NCI-H524 treated with DMSO at 0.1 percent for 48 hours (cell line): ENCODE measurements at regions not wholly inside any gene's neighbourhood (a gene's known extent, or its start where the extent isn't known, plus 50 kb on each side); places are given as distances from the start of the nearest gene placed in this dataset.
"Not testable (repeated sequence)": the region's sequence is repeated elsewhere in the genome, so short reads cannot be mapped to it uniquely, and the experiment has no call there.

ENCODE experiments used
- DNase-seq: peaks from one replicate; lab custom pipeline; 2025; lab: John Stamatoyannopoulos, UW

GRCh38 chr6:27854421-27854820 is 57.8 kb downstream of the OR2B2 start:
- DNase-seq: no peak

GRCh38 chr6:27851440-27851839 is 60.8 kb downstream of the OR2B2 start:
- DNase-seq: no peak

DNA sequence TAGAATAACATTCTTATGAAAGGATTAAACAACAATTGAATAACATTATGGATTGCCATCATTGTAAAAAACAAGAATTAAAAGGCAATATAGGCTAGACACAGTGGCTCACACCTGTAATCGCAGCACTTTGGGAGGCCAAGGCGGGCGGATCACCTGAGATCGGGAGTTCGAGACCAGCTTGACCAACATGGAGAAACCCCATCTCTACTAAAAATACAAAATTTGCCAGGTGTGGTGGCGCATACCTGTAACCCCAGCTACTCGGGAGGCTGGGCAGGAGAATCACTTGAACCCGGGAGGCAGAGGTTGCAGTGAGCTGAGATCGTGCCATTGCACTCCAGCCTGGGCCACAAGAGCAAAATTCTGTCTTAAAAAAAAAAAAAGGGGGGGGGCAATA is 63.2 kb downstream of the OR2B2 start:
- DNase-seq: not testable (repeated sequence)

- DNase-seq: no peak
Measured at GRCh38 chr6:27847706-27848105, 64.5 kb downstream of the OR2B2 start.

DNA sequence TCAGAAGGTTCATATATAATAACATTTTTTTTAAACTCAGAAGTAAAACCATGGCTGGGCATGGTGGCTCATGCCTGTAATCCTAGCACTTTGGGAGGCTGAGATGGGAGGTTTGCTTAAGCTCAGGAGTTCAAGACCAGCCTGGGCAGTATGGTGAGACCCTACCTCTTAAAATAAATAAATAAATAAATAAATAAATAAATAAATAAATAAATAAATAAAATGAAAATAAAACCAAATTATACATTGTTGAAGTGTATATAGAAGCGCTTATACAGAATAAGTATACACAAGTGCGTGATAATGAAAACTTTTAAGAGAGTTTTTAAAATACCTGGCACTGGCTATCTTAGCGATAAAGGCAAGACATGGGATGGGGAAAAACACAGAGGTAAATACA is 71.6 kb downstream of the OR2B2 start:
- DNase-seq: no peak

- no peak for DNase-seq
Measured at GRCh38 chr6:27839626-27840475, 72.3 kb downstream of the OR2B2 start.

- DNase-seq: no peak
Measured at GRCh38 chr6:27838945-27839625, 73.1 kb downstream of the OR2B2 start.

DNA sequence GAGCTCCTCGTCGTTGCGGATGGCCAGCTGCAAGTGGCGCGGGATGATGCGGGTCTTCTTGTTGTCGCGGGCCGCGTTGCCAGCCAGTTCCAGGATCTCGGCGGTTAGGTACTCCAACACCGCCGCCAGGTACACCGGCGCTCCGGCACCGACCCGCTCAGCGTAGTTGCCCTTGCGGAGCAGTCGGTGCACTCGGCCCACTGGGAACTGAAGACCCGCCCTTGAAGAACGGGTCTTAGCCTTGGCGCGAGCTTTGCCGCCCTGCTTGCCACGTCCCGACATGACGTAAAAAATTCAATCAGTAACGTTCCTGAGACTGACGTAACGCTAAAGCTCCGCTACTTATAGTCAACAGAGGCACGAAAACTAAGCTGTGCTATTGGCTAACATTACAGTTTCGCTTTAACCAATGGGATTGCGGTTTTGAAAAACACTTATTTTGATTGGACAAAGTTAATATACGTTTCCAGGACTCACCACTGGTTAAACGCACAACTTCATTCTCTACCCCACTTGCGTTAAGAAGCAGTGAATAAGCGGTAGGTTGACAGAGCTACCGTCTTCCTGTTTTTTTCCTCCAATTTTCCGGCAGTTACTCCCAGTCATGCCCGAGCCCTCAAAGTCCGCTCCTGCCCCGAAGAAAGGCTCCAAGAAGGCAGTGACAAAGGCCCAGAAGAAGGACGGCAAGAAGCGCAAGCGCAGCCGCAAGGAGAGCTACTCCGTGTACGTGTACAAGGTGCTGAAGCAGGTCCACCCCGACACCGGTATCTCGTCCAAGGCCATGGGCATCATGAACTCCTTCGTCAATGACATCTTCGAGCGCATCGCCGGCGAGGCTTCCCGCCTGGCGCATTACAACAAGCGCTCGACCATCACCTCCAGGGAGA is 73.9 kb downstream of the OR2B2 start:
- peak; percentile 70 for DNase-seq

GRCh38 chr6:27837625-27838057 is 74.6 kb downstream of the OR2B2 start:
- no peak for DNase-seq

DNA sequence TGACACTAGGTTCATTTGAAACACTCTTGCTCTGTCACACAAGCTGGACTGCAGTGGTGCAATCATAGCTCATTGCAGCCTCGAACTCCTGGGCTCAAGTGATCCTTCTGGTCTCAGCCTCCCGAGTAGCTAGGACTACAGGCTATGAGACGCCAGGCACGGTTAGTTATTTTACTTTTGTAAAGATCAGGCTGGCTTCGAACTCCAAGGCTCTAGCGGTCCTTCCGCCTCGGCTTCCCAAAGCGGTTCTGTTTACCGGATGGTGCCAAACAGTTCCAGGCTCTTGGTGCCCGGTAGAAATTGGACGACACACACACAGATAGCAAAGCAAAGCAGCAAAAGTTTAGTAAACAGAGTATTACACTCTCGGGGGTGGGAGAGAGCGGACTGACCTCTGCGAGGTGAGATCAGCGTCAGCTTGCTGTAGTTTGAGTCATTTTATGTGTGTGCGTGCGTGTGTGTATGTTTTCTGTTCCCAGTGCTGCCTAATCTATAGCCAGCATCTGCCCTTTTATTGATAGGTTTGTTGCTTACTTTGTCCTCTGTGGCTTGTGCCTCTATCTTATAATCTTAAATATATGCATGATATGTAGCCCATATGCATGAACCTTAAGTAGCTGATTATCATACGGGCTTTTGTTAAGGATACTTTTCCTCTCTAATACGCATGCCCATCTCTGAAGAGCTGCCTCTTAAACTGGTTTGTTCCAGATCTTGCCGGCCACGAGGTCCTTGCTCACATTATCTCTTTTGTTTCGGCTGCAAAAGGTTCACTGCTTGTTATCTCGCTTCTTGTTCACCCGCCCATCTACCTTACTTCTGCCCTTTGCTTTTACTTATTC is 75.2 kb downstream of the OR2B2 start:
- no peak for DNase-seq

GRCh38 chr6:27836141-27836782 is 75.9 kb downstream of the OR2B2 start:
- no peak for DNase-seq

- no peak for DNase-seq
Measured at GRCh38 chr6:27834879-27835549, 77.2 kb downstream of the OR2B2 start.

GRCh38 chr6:27834384-27834783 is 77.8 kb downstream of the OR2B2 start:
- DNase-seq: no peak

DNA sequence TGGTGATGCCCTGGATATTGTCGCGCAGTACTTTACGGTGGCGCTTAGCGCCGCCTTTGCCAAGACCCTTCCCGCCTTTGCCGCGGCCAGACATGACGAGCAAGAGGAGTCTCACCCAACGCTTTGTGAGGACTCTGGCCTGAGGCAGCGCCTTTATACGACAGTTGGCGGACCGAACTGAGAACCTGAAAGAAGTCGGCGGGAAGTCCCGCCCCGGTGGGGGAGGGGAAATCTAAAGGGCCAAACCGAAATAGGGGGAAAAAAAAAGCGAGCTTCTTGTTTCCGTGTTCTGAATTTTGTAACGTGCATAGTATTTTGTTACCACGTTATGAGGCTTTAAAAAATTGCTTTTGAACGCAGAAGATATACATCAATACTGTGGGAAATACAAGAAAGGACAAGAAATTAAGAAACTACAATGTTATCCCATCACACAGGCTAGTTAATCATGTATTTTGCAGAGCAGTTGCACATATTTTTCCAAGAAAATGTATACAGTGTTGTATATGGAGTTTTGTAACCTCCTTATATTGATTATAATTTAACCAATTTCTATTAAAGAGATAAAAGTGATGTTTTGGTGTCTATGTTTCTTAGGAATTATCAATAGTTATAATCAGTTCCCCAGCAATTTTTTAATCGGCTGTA is 80.6 kb downstream of the OR2B2 start:
- DNase-seq: not testable (repeated sequence)

DNA sequence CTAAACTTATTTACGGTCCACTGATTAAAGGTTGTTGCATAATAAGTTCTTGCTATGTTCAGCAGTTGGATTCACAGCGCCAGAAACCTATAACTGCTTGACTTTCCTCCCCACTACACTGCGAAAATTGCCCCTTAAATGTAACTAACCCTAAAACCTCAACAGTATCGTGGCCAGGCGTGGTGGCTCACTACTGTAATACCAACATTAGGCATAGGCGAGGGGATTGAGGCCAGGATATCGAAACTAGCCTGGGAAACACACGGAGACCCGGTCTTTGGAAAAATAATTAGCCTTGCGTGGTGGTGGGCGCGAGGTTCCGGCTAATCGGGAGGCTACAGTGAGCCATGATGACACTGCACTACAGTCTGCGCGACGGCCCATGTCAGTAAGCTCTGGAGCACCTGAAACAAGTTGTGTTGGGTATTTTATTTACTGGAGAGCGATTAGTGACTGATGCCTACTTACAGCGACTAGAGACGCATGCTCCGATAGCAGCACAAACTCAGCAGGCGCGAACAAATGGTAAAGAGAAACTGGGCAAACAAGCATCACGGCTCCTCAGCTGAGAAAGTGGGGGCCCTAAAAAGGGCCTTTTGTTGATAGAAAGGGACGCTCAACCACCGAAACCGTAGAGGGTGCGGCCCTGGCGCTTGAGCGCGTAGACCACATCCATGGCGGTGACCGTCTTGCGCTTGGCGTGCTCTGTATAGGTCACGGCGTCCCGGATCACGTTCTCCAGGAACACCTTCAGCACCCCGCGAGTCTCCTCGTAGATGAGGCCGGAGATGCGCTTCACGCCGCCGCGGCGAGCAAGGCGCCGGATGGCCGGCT is 81.4 kb downstream of the OR2B2 start:
- DNase-seq: not testable (repeated sequence)

DNA sequence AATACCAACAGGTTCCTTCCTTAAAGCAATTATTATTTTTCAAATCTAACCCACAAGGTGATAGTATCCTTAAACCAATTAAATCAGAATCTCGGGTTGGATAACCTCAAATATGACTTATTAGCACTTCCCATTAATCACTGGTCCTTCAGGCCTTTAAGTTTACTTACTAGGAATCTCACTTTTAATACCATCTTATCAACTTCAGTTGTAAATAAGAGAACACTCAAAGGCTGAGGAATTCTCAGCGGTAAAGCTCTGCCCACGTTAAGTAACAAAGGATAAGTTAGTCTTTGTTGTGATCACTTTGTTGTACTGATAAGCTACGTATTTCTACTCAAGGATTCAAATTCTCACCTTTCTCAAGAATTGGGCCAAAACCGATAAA is 82.0 kb downstream of the OR2B2 start:
- no peak for DNase-seq

DNA sequence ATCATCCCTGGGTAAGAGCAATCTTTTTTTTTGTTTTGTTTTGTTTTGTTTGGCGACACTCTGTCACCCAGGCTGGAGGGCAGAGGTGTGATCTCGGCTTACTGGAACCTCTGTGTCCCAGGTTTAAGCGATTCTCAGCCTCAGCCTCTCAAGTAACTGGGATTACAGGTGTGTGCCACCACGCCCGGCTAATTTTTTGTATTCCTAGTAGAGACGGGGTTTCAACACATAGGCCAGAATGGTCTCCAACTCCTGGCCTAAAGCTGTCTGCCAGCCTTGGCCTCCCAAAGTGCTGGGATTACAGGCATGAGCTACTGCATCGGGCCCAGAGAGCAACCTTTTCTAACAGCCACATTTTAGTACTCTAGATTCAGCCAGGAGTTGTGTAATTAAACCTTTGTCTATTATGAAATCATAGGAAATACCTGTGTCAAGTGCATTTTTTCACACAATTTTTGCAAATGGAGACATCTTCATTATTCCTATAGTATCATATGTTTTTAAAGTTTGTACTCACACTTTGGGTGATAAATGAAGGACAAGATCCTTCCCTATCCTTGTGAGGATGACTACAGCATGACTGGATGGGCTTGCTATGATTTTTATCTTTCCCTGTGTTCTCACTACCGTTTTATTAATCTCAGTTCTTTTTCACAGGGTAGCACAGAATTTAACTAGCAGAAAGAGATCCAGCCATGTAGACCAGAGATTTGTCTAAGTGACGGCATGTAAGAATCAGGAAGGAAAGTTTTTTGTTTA is 82.6 kb downstream of the OR2B2 start:
- no peak for DNase-seq

DNA sequence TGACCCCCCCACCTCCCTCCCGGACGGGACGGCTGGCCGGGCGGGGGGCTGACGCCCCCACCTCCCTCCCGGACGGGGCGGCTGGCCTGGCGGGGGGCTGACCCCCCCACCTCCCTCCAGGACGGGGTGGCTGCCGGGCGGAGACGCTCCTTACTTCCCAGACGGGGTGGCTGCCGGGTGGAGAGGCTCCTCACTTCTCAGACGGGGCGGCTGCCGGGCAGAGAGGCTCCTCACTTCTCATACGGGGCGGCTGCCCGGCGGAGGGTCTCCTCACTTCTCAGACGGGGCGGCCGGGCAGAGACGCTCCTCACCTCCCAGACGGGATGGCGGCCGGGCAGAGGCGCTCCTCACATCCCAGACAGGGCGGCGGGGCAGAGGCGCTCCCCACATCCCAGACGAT is 84.7 kb downstream of the OR2B2 start:
- DNase-seq: not testable (repeated sequence)
